ENCODE measurements at regions not wholly inside any gene's neighbourhood (a gene's known extent, or its start where the extent isn't known, plus 50 kb on each side); places are given as distances from the start of the nearest gene placed in this dataset.
"Not testable (repeated sequence)": the region's sequence is repeated elsewhere in the genome, so short reads cannot be mapped to it uniquely, and the experiment has no call there.

GRCh38 chr3:29178809-29179793 lies 101.8 kb upstream of the RBMS3 start:
- no peak for FAIRE-seq
- no peak for DNase-seq (ENCODE audit: low spot score)

- FAIRE-seq (peak; percentile 58), DNase-seq (ENCODE audit: low spot score) (no peak)
Observed at GRCh38 chr3:29181149-29181780, 99.6 kb upstream of the RBMS3 start.

GRCh38 chr3:29181872-29182271 lies 99.0 kb upstream of the RBMS3 start:
- DNase-seq (ENCODE audit: low spot score) (no peak), FAIRE-seq (no peak)

GRCh38 chr3:29182828-29183227 lies 98.0 kb upstream of the RBMS3 start:
- FAIRE-seq; DNase-seq (ENCODE audit: low spot score): not testable (repeated sequence)

- no peak for DNase-seq (ENCODE audit: low spot score)
- no peak for FAIRE-seq
Observed at GRCh38 chr3:29183346-29184087, 97.4 kb upstream of the RBMS3 start.

GRCh38 chr3:29185706-29186105 lies 95.2 kb upstream of the RBMS3 start:
- DNase-seq (ENCODE audit: low spot score) (no peak), FAIRE-seq (no peak)

- no peak for FAIRE-seq
- DNase-seq (ENCODE audit: low spot score) = peak; percentile 47
Observed at GRCh38 chr3:29186131-29186599, 94.7 kb upstream of the RBMS3 start.

GRCh38 chr3:29186982-29187725 lies 93.7 kb upstream of the RBMS3 start:
- DNase-seq (ENCODE audit: low spot score) (peak; percentile 55), FAIRE-seq (no peak)

GRCh38 chr3:29189328-29189727 lies 91.5 kb upstream of the RBMS3 start:
- FAIRE-seq = no peak

GRCh38 chr3:29194139-29194538 lies 86.7 kb upstream of the RBMS3 start:
- DNase-seq (ENCODE audit: low spot score) = no peak
- FAIRE-seq = no peak

More at GRCh38 chr3:29189328-29189727, 91.5 kb upstream of the RBMS3 start:
- no peak for DNase-seq (ENCODE audit: low spot score)

GRCh38 chr3:29195056-29195455 lies 85.8 kb upstream of the RBMS3 start:
- DNase-seq (ENCODE audit: low spot score) (no peak), FAIRE-seq (no peak)

- no peak for FAIRE-seq
Observed at GRCh38 chr3:29201604-29202003, 79.3 kb upstream of the RBMS3 start.

GRCh38 chr3:29202378-29202777 lies 78.5 kb upstream of the RBMS3 start:
- FAIRE-seq = no peak
- DNase-seq (ENCODE audit: low spot score) = no peak

More at GRCh38 chr3:29201604-29202003, 79.3 kb upstream of the RBMS3 start:
- no peak for DNase-seq (ENCODE audit: low spot score)

GRCh38 chr3:29203851-29204250 lies 77.0 kb upstream of the RBMS3 start:
- DNase-seq (ENCODE audit: low spot score) (no peak), FAIRE-seq (no peak)

- DNase-seq (ENCODE audit: low spot score) = no peak
- FAIRE-seq = no peak
Observed at GRCh38 chr3:29207427-29207826, 73.4 kb upstream of the RBMS3 start.

GRCh38 chr3:29212789-29213433 lies 68.0 kb upstream of the RBMS3 start:
- DNase-seq (ENCODE audit: low spot score) (no peak), FAIRE-seq (no peak)

- no peak for DNase-seq (ENCODE audit: low spot score)
- FAIRE-seq = no peak
Observed at GRCh38 chr3:29214009-29214658, 66.7 kb upstream of the RBMS3 start.

- no peak for DNase-seq (ENCODE audit: low spot score)
- no peak for FAIRE-seq
Observed at GRCh38 chr3:29215948-29216347, 64.9 kb upstream of the RBMS3 start.

- FAIRE-seq (peak; percentile 35), DNase-seq (ENCODE audit: low spot score) (no peak)
Observed at GRCh38 chr3:29226706-29227105, 54.2 kb upstream of the RBMS3 start.

- FAIRE-seq (no peak), DNase-seq (ENCODE audit: low spot score) (no peak)
Observed at GRCh38 chr3:29227307-29227706, 53.6 kb upstream of the RBMS3 start.

Data from urothelium cell line (cell line).